ENCODE measurements at regions not wholly inside any gene's neighbourhood (a gene's known extent, or its start where the extent isn't known, plus 50 kb on each side); places are given as distances from the start of the nearest gene placed in this dataset.

- TF ChIP-seq CTCF (IDR thresholded peaks at IDR 0.05; ENCODE audit: extremely low read depth in 1 of 2, insufficient read depth in 1 of 2, low read depth in 1 of 2, low read length in 2 of 2) (no peak), POLR2A (IDR thresholded peaks at IDR 0.05; ENCODE audit: low read depth, low read length) (no peak), POLR2AphosphoS5 (IDR thresholded peaks at IDR 0.05; ENCODE audit: insufficient read depth, low read depth, low read length) (no peak), EZH2 (IDR thresholded peaks at IDR 0.05; ENCODE audit: borderline replicate concordance, low read depth, low read length, severe bottlenecking) (no peak), MYC (IDR thresholded peaks at IDR 0.05; ENCODE audit: low read depth, low read length) (no peak), MAX (IDR thresholded peaks at IDR 0.05; ENCODE audit: insufficient read depth, insufficient read length) (no peak), GATA2 (IDR thresholded peaks at IDR 0.05; ENCODE audit: insufficient read depth, insufficient read length, low read depth, low read length) (no peak), FOS (IDR thresholded peaks at IDR 0.05; ENCODE audit: borderline replicate concordance, insufficient read depth, low read length) (no peak)
Observed at GRCh38 chr9:104435059-104435458, 69.0 kb upstream of the OR13F1 start.

Measured in endothelial cell of umbilical vein (primary cell).